Fibroblast of lung (primary cell): ENCODE measurements at regions not wholly inside any gene's neighbourhood (a gene's known extent, or its start where the extent isn't known, plus 50 kb on each side); places are given as distances from the start of the nearest gene placed in this dataset.

Experiments used
- DNase-seq, 2 donors: peaks; one replicate each; pipeline versions ENCODE4 v3.0.0 to v3.0.0-alpha.2; 2010; ENCODE audit warnings: low read depth in 2 of 2
- H2AFZ ChIP-seq: 2 replicates; pipeline ENCODE4 v1.5.1; 2012; ENCODE audit warnings: low read length, control low read depth, inconsistent platforms
- H3K27ac ChIP-seq: 2 replicates; pipeline ENCODE4 v1.5.1; 2011; ENCODE audit warnings: low read length, control low read depth; ENCODE audit not compliant: insufficient read depth
- H3K27me3 ChIP-seq: 2 replicates; pipeline ENCODE4 v1.5.1; 2011; ENCODE audit warnings: mild to moderate bottlenecking, low read length; ENCODE audit not compliant: control insufficient read depth, insufficient read depth
- H3K36me3 ChIP-seq: 2 replicates; pipeline ENCODE4 v1.5.1; 2011; ENCODE audit warnings: low read length; ENCODE audit not compliant: control insufficient read depth, insufficient read depth
- H3K4me1 ChIP-seq: 2 replicates; pipeline ENCODE4 v1.5.1; 2011; ENCODE audit warnings: low read length; ENCODE audit not compliant: control insufficient read depth, insufficient read depth; ENCODE audit errors: extremely low read depth
- H3K4me2 ChIP-seq: 2 replicates; pipeline ENCODE4 v1.5.1; 2011; ENCODE audit warnings: low read length, control low read depth; ENCODE audit not compliant: insufficient read depth; ENCODE audit errors: extremely low read depth
- H3K4me3 ChIP-seq, 4 experiments: fragments of 200-600 bp in 1 of 4; sonication (generic) in 1 of 4; replicated peaks in 1 of 4; 2 replicates each; pipeline ENCODE4 v1.5.1; 2011 to 2016; ENCODE audit warnings: low read length in 4 of 4, low read depth in 3 of 4, mild to moderate bottlenecking in 3 of 4, control low read depth in 2 of 4, inconsistent platforms in 1 of 4, mixed read lengths in 1 of 4; ENCODE audit not compliant: insufficient read depth in 1 of 4; ENCODE audit errors: control extremely low read depth in 1 of 4
- H3K79me2 ChIP-seq: 2 replicates; pipeline ENCODE4 v1.5.1; 2012; ENCODE audit warnings: mild to moderate bottlenecking, low read length, inconsistent platforms; ENCODE audit not compliant: control insufficient read depth, insufficient read depth
- H3K9ac ChIP-seq: 2 replicates; pipeline ENCODE4 v1.5.1; 2011; ENCODE audit warnings: mild to moderate bottlenecking, low read length, control low read depth; ENCODE audit not compliant: insufficient read depth
- H3K9me3 ChIP-seq: 2 replicates; pipeline ENCODE4 v1.5.1; 2012; ENCODE audit warnings: low read depth, low read length; ENCODE audit not compliant: control insufficient read depth, insufficient read depth
- H4K20me1 ChIP-seq: 2 replicates; pipeline ENCODE4 v1.5.1; 2011; ENCODE audit warnings: low read length; ENCODE audit not compliant: control insufficient read depth, insufficient read depth; ENCODE audit errors: extremely low read depth
- CTCF ChIP-seq, 2 donors: IDR thresholded peaks in 1 of 2; conservative IDR thresholded peaks in 1 of 2; 1 replicate in 1 of 2; 2 replicates in 1 of 2; pipeline ENCODE4 v1.5.1; 2011 to 2012; ENCODE audit warnings: low read length in 2 of 2, control low read depth in 1 of 2, inconsistent platforms in 1 of 2, low read depth in 1 of 2, mild to moderate bottlenecking in 1 of 2
- EZH2 ChIP-seq: IDR thresholded peaks from 2 replicates; pipeline ENCODE4 v1.5.1; 2012; ENCODE audit warnings: low read length, control low read depth, mild to moderate bottlenecking; ENCODE audit errors: missing control alignments

GRCh38 chr1:36620142-36620541 is 137.4 kb upstream of the CSF3R start:
- H3K79me2 ChIP-seq = no peaks in the 10 kb centered on the region
- no peaks in the 10 kb centered on the region for H3K9me3 ChIP-seq
- DNase-seq = no peak
- H3K4me2 ChIP-seq = no peak overlapping the region
- no peaks in the 10 kb centered on the region for H3K36me3 ChIP-seq
- no peaks in the 10 kb centered on the region for H4K20me1 ChIP-seq
- H3K9ac ChIP-seq = no peak overlapping the region
- no peak overlapping the region for H3K27ac ChIP-seq
- H3K4me3 ChIP-seq = no peak overlapping the region
- no peak for TF ChIP-seq CTCF (conservative IDR thresholded peaks at IDR 0.05 in 1 of 2, IDR thresholded peaks at IDR 0.05 in 1 of 2; ENCODE audit: low read depth in 1 of 2, low read length in 2 of 2)
- no peak for TF ChIP-seq EZH2
- H2AFZ ChIP-seq = no peak overlapping the region
- no peaks in the 10 kb centered on the region for H3K4me1 ChIP-seq
- no peaks in the 10 kb centered on the region for H3K27me3 ChIP-seq

GRCh38 chr1:36614991-36615390 is 132.3 kb upstream of the CSF3R start:
- Histone ChIP-seq H3K36me3 (no peaks in the 10 kb centered on the region), H2AFZ (no peak overlapping the region), H4K20me1 (no peaks in the 10 kb centered on the region), H3K79me2 (no peaks in the 10 kb centered on the region), H3K9me3 (no peaks in the 10 kb centered on the region), H3K27ac (no peak overlapping the region), H3K4me3 (no peak overlapping the region), H3K27me3 (no peaks in the 10 kb centered on the region), H3K9ac (no peak overlapping the region), H3K4me2 (no peak overlapping the region), H3K4me1 (no peaks in the 10 kb centered on the region)
- no peak for DNase-seq
- TF ChIP-seq EZH2 (no peak), CTCF (conservative IDR thresholded peaks at IDR 0.05 in 1 of 2, IDR thresholded peaks at IDR 0.05 in 1 of 2; ENCODE audit: low read depth in 1 of 2, low read length in 2 of 2) (no peak)

- H3K36me3 ChIP-seq = no peaks in the 10 kb centered on the region
- no peak overlapping the region for H2AFZ ChIP-seq
- TF ChIP-seq CTCF (conservative IDR thresholded peaks at IDR 0.05 in 1 of 2, IDR thresholded peaks at IDR 0.05 in 1 of 2; ENCODE audit: low read depth in 1 of 2, low read length in 2 of 2) = no peak
- TF ChIP-seq EZH2 = no peak
- no peak overlapping the region for H3K27ac ChIP-seq
- no peak overlapping the region for H3K4me2 ChIP-seq
- no peaks in the 10 kb centered on the region for H4K20me1 ChIP-seq
- H3K9me3 ChIP-seq = no peaks in the 10 kb centered on the region
- no peaks in the 10 kb centered on the region for H3K79me2 ChIP-seq
- DNase-seq = no peak
- H3K9ac ChIP-seq = no peak overlapping the region
- no peaks in the 10 kb centered on the region for H3K4me1 ChIP-seq
- no peaks in the 10 kb centered on the region for H3K27me3 ChIP-seq
- no peak overlapping the region for H3K4me3 ChIP-seq
Measured at GRCh38 chr1:36614571-36614970, 131.9 kb upstream of the CSF3R start.
